ENCODE measurements at regions not wholly inside any gene's neighbourhood (a gene's known extent, or its start where the extent isn't known, plus 50 kb on each side); places are given as distances from the start of the nearest gene placed in this dataset.

DNA sequence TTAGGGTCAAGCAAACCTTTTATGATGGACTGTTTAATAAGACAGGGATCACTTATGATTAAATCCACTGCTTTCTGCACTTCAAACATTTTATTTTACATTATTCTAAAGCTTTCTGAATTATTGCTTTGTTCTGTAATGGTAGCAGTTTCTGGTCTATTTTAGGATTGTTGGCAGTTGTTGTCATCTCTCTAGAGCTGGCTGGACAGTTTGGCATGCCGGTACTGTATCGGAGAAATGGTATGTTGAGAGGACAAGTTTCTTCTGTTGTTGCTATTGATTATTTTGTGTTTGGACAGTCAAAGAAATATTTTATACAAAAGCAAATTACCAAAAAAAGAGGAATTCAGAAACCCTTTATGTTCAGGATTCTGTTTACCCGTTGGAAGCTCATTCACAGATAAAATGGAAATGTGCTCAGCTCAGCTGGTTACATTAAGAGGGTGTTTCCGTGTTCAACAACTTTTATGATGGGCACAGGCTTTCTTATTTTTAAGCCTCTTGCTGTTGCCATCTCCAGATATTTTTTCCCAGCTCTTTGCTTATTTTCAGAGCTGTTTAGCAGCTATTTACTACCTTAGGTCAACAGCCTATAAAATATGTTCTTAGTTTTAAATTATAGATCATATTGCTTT lies 214.6 kb upstream of the IGFBP7 start:
- TF ChIP-seq, protein P1, sequence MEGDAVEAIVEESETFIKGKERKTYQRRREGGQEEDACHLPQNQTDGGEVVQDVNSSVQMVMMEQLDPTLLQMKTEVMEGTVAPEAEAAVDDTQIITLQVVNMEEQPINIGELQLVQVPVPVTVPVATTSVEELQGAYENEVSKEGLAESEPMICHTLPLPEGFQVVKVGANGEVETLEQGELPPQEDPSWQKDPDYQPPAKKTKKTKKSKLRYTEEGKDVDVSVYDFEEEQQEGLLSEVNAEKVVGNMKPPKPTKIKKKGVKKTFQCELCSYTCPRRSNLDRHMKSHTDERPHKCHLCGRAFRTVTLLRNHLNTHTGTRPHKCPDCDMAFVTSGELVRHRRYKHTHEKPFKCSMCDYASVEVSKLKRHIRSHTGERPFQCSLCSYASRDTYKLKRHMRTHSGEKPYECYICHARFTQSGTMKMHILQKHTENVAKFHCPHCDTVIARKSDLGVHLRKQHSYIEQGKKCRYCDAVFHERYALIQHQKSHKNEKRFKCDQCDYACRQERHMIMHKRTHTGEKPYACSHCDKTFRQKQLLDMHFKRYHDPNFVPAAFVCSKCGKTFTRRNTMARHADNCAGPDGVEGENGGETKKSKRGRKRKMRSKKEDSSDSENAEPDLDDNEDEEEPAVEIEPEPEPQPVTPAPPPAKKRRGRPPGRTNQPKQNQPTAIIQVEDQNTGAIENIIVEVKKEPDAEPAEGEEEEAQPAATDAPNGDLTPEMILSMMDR (IDR thresholded peaks at IDR 0.05): no peak
- TF ChIP-seq POLR2A (IDR thresholded peaks at IDR 0.05): no peak
